ENCODE measurements at regions not wholly inside any gene's neighbourhood (a gene's known extent, or its start where the extent isn't known, plus 50 kb on each side); places are given as distances from the start of the nearest gene placed in this dataset.

DNA sequence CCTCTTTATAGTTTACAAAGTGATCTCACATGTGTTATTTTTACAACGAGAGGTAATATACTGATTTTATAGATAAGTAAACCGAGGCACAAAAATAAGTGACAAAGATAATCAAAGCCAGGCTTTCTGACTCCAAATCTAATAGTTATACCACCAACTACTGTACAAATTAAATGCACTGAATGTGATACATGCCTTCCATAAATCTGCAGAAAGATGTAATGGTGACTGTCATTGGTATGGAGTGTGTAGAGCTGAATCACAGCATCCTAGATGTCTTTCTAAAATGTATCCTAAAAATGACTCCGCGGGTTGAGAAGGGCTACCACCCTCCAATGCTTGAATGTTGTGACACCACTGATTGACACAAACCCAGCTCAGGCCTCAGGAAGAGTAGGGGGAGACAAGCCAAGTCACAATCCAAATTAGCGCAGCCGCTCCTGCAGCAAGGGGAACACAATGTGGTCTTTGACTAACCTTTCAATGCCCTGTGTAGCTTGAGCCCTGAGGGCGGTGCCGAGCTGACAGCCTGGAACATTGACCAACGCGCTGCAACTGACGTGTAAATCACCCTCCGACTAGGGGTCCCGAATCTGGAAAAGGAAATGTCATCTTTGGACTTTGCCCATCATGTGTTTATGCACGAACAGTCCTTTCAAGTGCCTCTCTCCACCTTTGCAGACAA, 136.8 kb downstream of the OLIG3 start:
- CTCF ChIA-PET, result interaction anchor here (0.7 to 1.5 kb wide), 2 partner anchors 10 to 43 kb away, joined by 3 read pairs; no protein-coding TSS in a partner anchor

DNA sequence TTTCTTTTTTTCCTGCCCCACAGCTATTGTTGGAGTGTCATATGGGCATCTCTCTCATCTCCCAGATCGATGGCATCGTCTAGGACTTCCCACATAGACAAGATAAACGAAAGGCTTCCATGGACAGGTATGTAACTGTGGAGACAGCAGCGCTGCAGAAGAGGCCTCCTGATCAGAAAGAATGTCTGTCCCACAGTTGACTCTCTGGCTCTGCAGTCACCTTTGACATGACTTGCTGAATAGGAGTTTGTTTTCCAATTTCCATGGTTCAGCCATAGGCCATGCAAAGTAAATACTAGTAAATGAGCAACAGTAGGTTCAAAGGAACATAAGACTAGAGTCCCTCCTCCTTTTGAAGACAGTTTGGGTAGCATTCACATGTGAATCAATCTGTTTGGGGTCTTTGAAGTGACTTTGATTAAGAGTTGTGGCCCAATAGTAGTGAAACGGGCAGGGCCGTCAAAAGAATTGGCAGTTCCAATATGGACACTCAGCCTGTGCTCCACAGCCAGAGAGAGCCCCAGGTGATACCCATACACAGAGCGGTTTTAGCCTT, 134.7 kb upstream of the IFNGR1 start:
- Histone ChIP-seq H3K4me3 (ENCODE audit: low read depth, low read length) (no peak overlapping the region), H3K4me1 (ENCODE audit: control insufficient read depth, insufficient read depth, low read length) (no peaks in the 10 kb centered on the region), H3K36me3 (ENCODE audit: control insufficient read depth in 2 of 2, insufficient read depth in 1 of 2, low read length in 2 of 2) (no peaks in the 10 kb centered on the region), H3K27ac (ENCODE audit: extremely low read depth, low read depth, low read length) (no peak overlapping the region), H3K9me3 (ENCODE audit: control insufficient read depth, insufficient read depth, low read depth, low read length) (no peaks in the 10 kb centered on the region)
- ChIA-PET CTCF (no interaction called here), POLR2A (no interaction called here)
- TF ChIP-seq KLF9 (tag by site-specific recombination; IDR thresholded peaks at IDR 0.05; ENCODE audit: low read depth) (no peak), ZNF473 (tag by site-specific recombination; IDR thresholded peaks at IDR 0.05) (no peak), ZNF214 (tag by site-specific recombination; IDR thresholded peaks at IDR 0.05; ENCODE audit: borderline replicate concordance) (no peak), GFI1B (tag by site-specific recombination; IDR thresholded peaks at IDR 0.05) (no peak), ZSCAN16 (tag by site-specific recombination; IDR thresholded peaks at IDR 0.05) (no peak), ZNF248 (tag by site-specific recombination; IDR thresholded peaks at IDR 0.05) (no peak), ZNF274 (IDR thresholded peaks at IDR 0.05; ENCODE audit: low read length) (no peak), ZNF274 (tag by site-specific recombination; IDR thresholded peaks at IDR 0.05; ENCODE audit: borderline replicate concordance) (no peak), ZNF121 (tag by site-specific recombination; IDR thresholded peaks at IDR 0.05) (no peak), ZNF791 (tag by site-specific recombination; IDR thresholded peaks at IDR 0.05) (no peak)
- TF ChIP-seq, protein P1, sequence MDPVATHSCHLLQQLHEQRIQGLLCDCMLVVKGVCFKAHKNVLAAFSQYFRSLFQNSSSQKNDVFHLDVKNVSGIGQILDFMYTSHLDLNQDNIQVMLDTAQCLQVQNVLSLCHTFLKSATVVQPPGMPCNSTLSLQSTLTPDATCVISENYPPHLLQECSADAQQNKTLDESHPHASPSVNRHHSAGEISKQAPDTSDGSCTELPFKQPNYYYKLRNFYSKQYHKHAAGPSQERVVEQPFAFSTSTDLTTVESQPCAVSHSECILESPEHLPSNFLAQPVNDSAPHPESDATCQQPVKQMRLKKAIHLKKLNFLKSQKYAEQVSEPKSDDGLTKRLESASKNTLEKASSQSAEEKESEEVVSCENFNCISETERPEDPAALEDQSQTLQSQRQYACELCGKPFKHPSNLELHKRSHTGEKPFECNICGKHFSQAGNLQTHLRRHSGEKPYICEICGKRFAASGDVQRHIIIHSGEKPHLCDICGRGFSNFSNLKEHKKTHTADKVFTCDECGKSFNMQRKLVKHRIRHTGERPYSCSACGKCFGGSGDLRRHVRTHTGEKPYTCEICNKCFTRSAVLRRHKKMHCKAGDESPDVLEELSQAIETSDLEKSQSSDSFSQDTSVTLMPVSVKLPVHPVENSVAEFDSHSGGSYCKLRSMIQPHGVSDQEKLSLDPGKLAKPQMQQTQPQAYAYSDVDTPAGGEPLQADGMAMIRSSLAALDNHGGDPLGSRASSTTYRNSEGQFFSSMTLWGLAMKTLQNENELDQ (tag by site-specific recombination; IDR thresholded peaks at IDR 0.05; ENCODE audit: low read depth), result no peak
- TF ChIP-seq, protein P2, sequence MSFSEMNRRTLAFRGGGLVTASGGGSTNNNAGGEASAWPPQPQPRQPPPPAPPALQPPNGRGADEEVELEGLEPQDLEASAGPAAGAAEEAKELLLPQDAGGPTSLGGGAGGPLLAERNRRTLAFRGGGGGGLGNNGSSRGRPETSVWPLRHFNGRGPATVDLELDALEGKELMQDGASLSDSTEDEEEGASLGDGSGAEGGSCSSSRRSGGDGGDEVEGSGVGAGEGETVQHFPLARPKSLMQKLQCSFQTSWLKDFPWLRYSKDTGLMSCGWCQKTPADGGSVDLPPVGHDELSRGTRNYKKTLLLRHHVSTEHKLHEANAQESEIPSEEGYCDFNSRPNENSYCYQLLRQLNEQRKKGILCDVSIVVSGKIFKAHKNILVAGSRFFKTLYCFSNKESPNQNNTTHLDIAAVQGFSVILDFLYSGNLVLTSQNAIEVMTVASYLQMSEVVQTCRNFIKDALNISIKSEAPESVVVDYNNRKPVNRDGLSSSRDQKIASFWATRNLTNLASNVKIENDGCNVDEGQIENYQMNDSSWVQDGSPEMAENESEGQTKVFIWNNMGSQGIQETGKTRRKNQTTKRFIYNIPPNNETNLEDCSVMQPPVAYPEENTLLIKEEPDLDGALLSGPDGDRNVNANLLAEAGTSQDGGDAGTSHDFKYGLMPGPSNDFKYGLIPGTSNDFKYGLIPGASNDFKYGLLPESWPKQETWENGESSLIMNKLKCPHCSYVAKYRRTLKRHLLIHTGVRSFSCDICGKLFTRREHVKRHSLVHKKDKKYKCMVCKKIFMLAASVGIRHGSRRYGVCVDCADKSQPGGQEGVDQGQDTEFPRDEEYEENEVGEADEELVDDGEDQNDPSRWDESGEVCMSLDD (tag by site-specific recombination; IDR thresholded peaks at IDR 0.05), result no peak

More for the DNA sequence above, 136.8 kb downstream of the OLIG3 start:
- Histone ChIP-seq H3K27ac (ENCODE audit: extremely low read depth, low read depth, low read length) (no peak overlapping the region), H3K4me3 (ENCODE audit: low read depth, low read length) (no peak overlapping the region), H3K36me3 (ENCODE audit: control insufficient read depth in 2 of 2, insufficient read depth in 1 of 2, low read length in 2 of 2) (no peaks in the 10 kb centered on the region), H3K4me1 (ENCODE audit: control insufficient read depth, insufficient read depth, low read length) (no peaks in the 10 kb centered on the region), H3K9me3 (ENCODE audit: control insufficient read depth, insufficient read depth, low read depth, low read length) (no peaks in the 10 kb centered on the region)
- TF ChIP-seq, protein P3, sequence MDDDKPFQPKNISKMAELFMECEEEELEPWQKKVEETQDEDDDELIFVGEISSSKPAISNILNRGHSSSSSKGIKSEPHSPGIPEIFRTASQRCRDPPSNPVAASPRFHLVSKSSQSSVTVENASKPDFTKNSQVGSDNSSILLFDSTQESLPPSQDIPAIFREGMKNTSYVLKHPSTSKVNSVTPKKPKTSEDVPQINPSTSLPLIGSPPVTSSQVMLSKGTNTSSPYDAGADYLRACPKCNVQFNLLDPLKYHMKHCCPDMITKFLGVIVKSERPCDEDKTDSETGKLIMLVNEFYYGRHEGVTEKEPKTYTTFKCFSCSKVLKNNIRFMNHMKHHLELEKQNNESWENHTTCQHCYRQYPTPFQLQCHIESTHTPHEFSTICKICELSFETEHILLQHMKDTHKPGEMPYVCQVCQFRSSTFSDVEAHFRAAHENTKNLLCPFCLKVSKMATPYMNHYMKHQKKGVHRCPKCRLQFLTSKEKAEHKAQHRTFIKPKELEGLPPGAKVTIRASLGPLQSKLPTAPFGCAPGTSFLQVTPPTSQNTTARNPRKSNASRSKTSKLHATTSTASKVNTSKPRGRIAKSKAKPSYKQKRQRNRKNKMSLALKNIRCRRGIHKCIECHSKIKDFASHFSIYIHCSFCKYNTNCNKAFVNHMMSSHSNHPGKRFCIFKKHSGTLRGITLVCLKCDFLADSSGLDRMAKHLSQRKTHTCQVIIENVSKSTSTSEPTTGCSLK (tag by site-specific recombination; IDR thresholded peaks at IDR 0.05), result no peak
- TF ChIP-seq HOXA7 (CRISPR knock-in tag; IDR thresholded peaks at IDR 0.05; ENCODE audit: borderline replicate concordance) (no peak), ZNF341 (tag by site-specific recombination; IDR thresholded peaks at IDR 0.05; ENCODE audit: low read depth) (no peak), ZNF530 (tag by site-specific recombination; IDR thresholded peaks at IDR 0.05; ENCODE audit: low read depth) (no peak), ZNF302 (tag by site-specific recombination; IDR thresholded peaks at IDR 0.05; ENCODE audit: low read depth) (no peak), ZBTB8A (tag by site-specific recombination; IDR thresholded peaks at IDR 0.05) (no peak), SALL2 (tag by site-specific recombination; IDR thresholded peaks at IDR 0.05; ENCODE audit: borderline replicate concordance) (no peak), GFI1B (tag by site-specific recombination; IDR thresholded peaks at IDR 0.05) (no peak), ZNF560 (tag by site-specific recombination; IDR thresholded peaks at IDR 0.05; ENCODE audit: borderline replicate concordance) (no peak), ZNF350 (tag by site-specific recombination; IDR thresholded peaks at IDR 0.05) (no peak), ZNF658 (tag by site-specific recombination; IDR thresholded peaks at IDR 0.05) (no peak)
- TF ChIP-seq, protein P4, sequence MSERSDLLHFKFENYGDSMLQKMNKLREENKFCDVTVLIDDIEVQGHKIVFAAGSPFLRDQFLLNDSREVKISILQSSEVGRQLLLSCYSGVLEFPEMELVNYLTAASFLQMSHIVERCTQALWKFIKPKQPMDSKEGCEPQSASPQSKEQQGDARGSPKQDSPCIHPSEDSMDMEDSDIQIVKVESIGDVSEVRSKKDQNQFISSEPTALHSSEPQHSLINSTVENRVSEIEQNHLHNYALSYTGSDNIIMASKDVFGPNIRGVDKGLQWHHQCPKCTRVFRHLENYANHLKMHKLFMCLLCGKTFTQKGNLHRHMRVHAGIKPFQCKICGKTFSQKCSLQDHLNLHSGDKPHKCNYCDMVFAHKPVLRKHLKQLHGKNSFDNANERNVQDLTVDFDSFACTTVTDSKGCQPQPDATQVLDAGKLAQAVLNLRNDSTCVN (tag by site-specific recombination; optimal IDR thresholded peaks at IDR 0.05), result no peak
- TF ChIP-seq, protein P5, sequence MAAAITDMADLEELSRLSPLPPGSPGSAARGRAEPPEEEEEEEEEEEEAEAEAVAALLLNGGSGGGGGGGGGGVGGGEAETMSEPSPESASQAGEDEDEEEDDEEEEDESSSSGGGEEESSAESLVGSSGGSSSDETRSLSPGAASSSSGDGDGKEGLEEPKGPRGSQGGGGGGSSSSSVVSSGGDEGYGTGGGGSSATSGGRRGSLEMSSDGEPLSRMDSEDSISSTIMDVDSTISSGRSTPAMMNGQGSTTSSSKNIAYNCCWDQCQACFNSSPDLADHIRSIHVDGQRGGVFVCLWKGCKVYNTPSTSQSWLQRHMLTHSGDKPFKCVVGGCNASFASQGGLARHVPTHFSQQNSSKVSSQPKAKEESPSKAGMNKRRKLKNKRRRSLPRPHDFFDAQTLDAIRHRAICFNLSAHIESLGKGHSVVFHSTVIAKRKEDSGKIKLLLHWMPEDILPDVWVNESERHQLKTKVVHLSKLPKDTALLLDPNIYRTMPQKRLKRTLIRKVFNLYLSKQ (tag by site-specific recombination; IDR thresholded peaks at IDR 0.05; ENCODE audit: borderline replicate concordance), result no peak
- POLR2A ChIA-PET, result no interaction called here
